H1 (cell line): ENCODE measurements at regions not wholly inside any gene's neighbourhood (a gene's known extent, or its start where the extent isn't known, plus 50 kb on each side); places are given as distances from the start of the nearest gene placed in this dataset.

Source experiments
- BACH1 ChIP-seq: IDR thresholded peaks from 2 replicates; pipeline ENCODE4 v1.6.1; 2012; ENCODE audit warnings: low read length, improper control_type of control experiment
- HDAC6 ChIP-seq: IDR thresholded peaks from one replicate; pipeline ENCODE4 v1.7.1; 2012; ENCODE audit warnings: low read depth, mild to moderate bottlenecking, inconsistent platforms, low read length, moderate library complexity

DNA sequence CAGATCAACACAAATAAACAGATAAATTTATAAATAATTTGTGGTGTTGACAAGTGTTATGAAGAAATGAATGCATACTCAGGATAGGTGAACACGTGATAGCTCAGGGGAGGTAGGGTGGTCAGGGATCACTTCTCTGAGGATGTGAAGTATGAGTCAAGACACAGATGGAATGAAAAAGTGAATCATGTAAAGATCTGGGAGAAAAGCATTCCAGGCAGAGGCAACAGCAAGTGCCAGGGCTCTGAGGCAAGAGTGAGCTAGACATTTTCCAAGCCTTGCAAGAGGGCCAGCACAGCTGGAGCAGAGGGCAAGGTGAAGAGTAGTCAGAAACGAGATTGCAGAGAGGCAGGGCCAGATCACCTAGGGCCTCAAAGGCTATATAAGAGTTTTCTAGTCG is 177.8 kb downstream of the WNT5A start:
- TF ChIP-seq HDAC6: no peak
- TF ChIP-seq BACH1: no peak
